ENCODE measurements at regions not wholly inside any gene's neighbourhood (a gene's known extent, or its start where the extent isn't known, plus 50 kb on each side); places are given as distances from the start of the nearest gene placed in this dataset.

DNA sequence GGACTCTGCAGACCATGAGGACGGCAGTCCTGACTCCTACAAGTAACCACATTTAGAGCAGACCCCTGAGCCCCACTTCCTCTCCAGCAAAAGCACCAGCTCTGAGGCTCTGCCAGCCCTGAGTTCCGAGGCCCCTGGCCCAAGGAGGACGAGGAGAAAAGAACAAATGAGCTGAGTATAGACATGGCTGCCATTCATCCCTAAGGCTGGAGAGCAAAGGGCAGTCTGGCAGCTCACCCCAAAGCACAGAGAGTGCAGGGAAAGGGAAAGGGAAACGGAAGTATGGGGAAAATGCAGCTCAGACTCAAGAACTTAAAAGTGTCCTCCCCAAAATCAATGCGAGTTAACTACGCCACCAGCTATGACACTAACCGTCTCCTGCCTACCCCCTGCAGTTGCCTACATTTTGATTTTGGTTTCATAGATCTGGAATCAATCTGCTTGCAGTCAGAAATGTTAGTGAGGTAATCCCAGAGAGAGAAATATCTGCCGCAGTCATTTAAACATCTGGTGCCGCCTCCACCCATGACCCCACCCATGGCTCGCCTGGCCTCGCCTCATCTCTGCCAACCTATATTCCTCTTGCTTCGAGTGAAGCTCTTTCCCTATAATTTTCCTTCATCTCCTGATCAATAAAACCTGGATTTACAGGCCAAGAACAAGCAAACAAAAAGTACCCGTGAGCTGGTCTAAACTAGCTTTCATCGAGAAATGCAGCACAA is 49.6 kb upstream of the AFDN start:
- no peak for TF ChIP-seq ZNF274 (IDR thresholded peaks at IDR 0.05; ENCODE audit: low read depth, low read length)
- TF ChIP-seq SUZ12 (IDR thresholded peaks at IDR 0.05; ENCODE audit: extremely low read depth, insufficient read depth, insufficient read length) = no peak
- no peak for TF ChIP-seq YY1 (IDR thresholded peaks at IDR 0.05; ENCODE audit: insufficient read depth, insufficient read length)

All from NT2/D1 (cell line).